ENCODE measurements at regions not wholly inside any gene's neighbourhood (a gene's known extent, or its start where the extent isn't known, plus 50 kb on each side); places are given as distances from the start of the nearest gene placed in this dataset.

DNA sequence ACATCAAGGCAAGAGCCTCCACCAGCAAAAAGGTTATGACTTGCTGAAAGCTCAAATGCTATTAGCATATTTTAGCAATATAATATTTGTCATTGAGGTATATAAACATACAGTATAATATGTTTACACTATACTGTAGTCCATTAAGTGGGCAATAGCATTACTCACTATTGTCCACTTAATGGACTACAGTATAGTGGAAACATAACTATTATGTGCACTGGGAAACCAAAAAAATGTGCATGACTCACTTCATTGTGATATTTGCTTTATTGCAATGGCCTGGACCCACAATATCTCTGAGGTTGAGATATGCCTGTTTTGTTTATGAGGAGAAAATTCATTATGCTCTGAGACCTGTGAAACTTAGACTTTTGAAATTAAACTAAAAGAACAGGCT lies 300.0 kb downstream of the BARHL2 start:
- Mint-ChIP-seq H3K9me3 (peaks cover 0 to 7% (median 4%) of the 10 kb centered on the region in 3 donors), H3K27me3 (peaks cover 1% of the 10 kb centered on the region), H3K27ac (no peak overlapping the region), H3K4me1 (no peaks in the 10 kb centered on the region), H3K36me3 (no peaks in the 10 kb centered on the region), H3K4me3 (no peak overlapping the region)

DNA sequence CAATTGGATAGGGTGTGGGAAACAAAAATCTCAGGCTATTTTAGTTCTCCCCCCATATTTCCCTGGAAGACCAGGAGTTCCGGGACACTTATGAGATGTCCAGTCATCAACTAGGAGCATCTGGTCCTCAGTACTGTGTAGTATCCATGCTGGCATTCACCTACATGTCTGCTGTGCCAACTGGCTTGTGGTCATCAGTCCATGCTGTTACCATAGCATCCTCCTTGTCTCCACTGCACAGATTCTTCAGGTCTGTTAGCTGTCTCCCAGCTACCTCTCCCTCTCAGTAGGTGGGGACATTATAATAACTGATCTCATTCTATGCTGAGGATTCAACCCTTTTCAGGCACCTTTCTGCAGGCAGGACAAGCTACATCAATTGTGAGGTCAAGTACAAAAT lies 302.9 kb downstream of the BARHL2 start:
- H3K27me3 Mint-ChIP-seq: peaks cover 1% of the 10 kb centered on the region
- peaks cover 0 to 9% (median 4%) of the 10 kb centered on the region in 3 donors for H3K9me3 Mint-ChIP-seq
- H3K4me3 Mint-ChIP-seq: no peak overlapping the region
- H3K4me1 Mint-ChIP-seq: no peaks in the 10 kb centered on the region
- no peak overlapping the region for H3K27ac Mint-ChIP-seq
- no peaks in the 10 kb centered on the region for H3K36me3 Mint-ChIP-seq

GRCh38 chr1:90413519-90413918 lies 303.6 kb downstream of the BARHL2 start:
- no peak overlapping the region for H3K27ac Mint-ChIP-seq
- H3K9me3 Mint-ChIP-seq: peaks cover 0 to 9% (median 3%) of the 10 kb centered on the region in 3 donors
- no peaks in the 10 kb centered on the region for H3K36me3 Mint-ChIP-seq
- H3K4me1 Mint-ChIP-seq: no peaks in the 10 kb centered on the region
- H3K4me3 Mint-ChIP-seq: no peak overlapping the region
- H3K27me3 Mint-ChIP-seq: peaks cover 1% of the 10 kb centered on the region

DNA sequence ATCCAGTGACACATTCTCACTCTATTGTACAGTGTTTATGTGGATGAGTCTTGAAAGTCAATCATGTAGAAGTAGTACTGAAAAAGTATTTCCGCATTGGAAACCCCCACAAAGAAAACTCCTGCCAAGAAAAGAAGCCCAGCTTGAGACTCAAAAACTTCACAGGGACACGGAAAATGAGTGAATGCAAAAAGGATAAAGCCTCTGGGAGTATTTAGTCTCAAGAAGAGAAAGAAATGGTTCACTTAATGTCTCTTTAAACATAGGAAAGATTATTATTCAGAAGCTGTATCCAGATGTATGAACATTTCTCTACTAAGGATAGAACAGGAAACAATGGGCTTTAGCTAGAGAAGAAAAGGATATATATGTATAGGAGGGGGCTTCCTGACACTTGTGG lies 304.5 kb downstream of the BARHL2 start:
- Mint-ChIP-seq H3K4me3 (no peak overlapping the region), H3K9me3 (peaks cover 0 to 9% (median 0%) of the 10 kb centered on the region in 3 donors), H3K4me1 (no peaks in the 10 kb centered on the region), H3K27ac (no peak overlapping the region), H3K27me3 (peaks cover 1% of the 10 kb centered on the region), H3K36me3 (no peaks in the 10 kb centered on the region)

DNA sequence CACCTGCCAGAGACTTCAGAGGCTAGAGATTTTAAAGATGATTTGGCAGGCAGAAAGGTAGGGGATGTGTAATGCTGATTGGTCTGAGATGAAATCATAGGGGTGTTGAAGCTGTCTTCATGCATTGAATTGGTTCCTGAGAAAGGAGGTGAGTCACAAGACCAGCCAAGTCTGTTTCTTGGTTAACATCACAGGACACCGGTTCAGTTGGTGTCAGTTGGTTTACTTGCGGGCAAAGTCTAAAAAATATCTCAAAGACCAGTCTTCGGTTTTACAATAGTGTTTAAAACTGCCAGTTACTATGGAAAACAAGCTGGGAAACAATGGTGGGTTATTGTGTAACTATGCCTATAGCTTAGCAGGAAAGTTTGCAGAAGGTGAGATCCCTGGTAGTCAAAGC lies 305.9 kb downstream of the BARHL2 start:
- no peaks in the 10 kb centered on the region for H3K36me3 Mint-ChIP-seq

DNA sequence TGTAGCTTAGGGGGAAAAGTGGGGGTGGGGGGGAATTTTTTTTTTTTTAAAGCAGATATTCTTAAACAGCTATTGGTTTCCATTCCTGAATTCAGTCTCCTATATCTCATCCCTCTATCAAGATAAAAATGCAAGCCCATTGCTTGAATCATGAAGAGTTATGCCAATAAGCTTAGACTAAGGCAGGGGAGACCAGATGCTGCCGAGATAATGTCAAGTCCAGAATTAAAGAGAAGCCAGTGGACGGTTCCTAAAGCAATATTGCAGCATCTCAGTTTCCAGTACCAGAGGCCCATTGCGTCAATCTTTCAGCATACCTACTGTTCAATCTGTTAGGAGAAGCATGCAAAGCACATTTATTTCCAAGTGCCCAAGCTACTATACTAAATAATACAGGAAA lies 309.4 kb downstream of the BARHL2 start:
- Mint-ChIP-seq H3K36me3 (no peaks in the 10 kb centered on the region), H3K4me3 (no peak overlapping the region), H3K9me3 (peaks cover 0 to 2% (median 1%) of the 10 kb centered on the region in 3 donors), H3K4me1 (no peaks in the 10 kb centered on the region), H3K27me3 (no peaks in the 10 kb centered on the region), H3K27ac (no peak overlapping the region)

More for the DNA sequence above, 305.9 kb downstream of the BARHL2 start:
- Mint-ChIP-seq H3K9me3 (peaks cover 0 to 5% (median 0%) of the 10 kb centered on the region in 3 donors), H3K4me3 (no peak overlapping the region), H3K4me1 (no peaks in the 10 kb centered on the region), H3K27ac (no peak overlapping the region), H3K27me3 (no peaks in the 10 kb centered on the region)

DNA sequence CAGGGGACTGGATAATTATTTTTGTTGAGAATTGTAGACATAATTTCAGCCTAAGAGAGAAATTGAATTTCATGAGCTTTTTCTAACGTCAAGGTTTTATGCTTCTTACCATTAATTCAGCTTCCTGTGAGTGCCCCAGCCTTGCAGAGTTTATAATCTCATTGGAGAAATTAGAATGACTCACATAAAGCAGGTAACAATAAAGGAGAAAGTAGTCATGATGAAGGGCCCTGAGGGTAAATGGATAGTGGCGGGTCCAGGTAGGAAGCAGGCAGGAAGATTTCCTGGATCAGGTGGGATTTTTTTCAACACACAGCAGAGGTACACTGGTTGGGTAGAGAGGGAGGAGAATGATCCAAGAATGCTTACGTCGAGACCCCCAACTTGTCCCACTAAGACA lies 311.4 kb downstream of the BARHL2 start:
- Mint-ChIP-seq H3K9me3 (peaks cover 0 to 2% (median 1%) of the 10 kb centered on the region in 3 donors), H3K27ac (no peak overlapping the region), H3K4me3 (no peak overlapping the region), H3K36me3 (no peaks in the 10 kb centered on the region), H3K27me3 (no peaks in the 10 kb centered on the region), H3K4me1 (no peaks in the 10 kb centered on the region)

DNA sequence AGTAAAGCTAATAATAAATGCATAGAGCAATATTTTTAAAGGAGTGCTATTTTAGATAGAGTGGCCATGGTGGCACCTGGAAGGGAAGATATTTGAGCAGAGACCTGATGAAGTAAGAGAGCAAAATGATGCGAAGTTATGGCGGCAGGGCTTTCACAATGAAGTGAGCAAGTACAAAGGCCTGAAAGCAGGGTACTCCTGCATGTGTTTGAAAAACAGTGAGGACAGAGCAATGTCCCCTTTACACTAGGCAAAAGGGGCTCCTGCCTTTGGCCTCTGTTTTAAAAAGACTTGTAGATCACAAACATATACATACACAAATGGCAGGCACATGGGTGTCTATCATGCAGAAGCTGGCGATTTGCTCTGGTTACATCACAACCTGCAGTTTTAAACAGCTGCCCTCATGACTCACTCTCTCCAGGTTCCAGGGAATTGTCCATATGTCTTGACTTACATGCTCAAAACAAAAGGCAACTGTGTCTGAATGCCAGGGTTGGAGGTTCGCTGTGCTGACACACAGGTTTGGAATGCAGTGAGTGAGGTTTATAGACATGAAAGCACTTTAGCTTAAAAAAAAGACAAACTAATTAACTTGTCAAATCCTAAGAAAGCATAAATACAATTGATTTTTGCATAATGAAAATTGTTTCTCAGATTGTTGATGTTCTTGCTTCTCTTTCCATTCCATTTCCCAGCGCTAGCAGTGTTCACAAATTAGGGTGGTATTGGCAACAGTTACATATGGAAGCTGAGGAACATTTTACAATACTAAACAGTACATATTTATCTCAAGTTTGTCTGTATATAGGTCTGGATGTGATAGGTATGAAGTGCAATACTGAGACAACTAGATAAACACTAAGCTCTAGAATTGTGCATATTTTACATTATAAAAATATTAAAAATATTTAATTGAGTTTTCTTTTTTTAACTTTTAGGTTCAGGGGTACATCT lies 313.9 kb downstream of the BARHL2 start:
- H3K4me1 Mint-ChIP-seq: no peaks in the 10 kb centered on the region
- H3K9me3 Mint-ChIP-seq: peaks cover 0 to 2% (median 1%) of the 10 kb centered on the region in 3 donors
- H3K27me3 Mint-ChIP-seq: no peaks in the 10 kb centered on the region
- no peak overlapping the region for H3K4me3 Mint-ChIP-seq
- no peaks in the 10 kb centered on the region for H3K36me3 Mint-ChIP-seq
- H3K27ac Mint-ChIP-seq: no peak overlapping the region

- H3K4me3 Mint-ChIP-seq: no peak overlapping the region
- H3K4me1 Mint-ChIP-seq: no peaks in the 10 kb centered on the region
- peaks cover 0 to 2% (median 1%) of the 10 kb centered on the region in 3 donors for H3K9me3 Mint-ChIP-seq
- H3K27me3 Mint-ChIP-seq: no peaks in the 10 kb centered on the region
- H3K27ac Mint-ChIP-seq: no peak overlapping the region
- H3K36me3 Mint-ChIP-seq: no peaks in the 10 kb centered on the region
These were observed 317.0 kb downstream of the BARHL2 start for GRCh38 chr1:90400131-90400530.

- Mint-ChIP-seq H3K4me1 (no peaks in the 10 kb centered on the region), H3K36me3 (no peaks in the 10 kb centered on the region), H3K9me3 (peaks cover 0 to 2% (median 0%) of the 10 kb centered on the region in 3 donors), H3K27ac (no peak overlapping the region), H3K4me3 (no peak overlapping the region), H3K27me3 (no peaks in the 10 kb centered on the region)
These were observed 320.2 kb downstream of the BARHL2 start for GRCh38 chr1:90396917-90397316.

- H3K4me1 Mint-ChIP-seq: no peaks in the 10 kb centered on the region
- no peaks in the 10 kb centered on the region for H3K27me3 Mint-ChIP-seq
- H3K27ac Mint-ChIP-seq: no peak overlapping the region
- peaks cover 0 to 2% (median 0%) of the 10 kb centered on the region in 3 donors for H3K9me3 Mint-ChIP-seq
- no peaks in the 10 kb centered on the region for H3K36me3 Mint-ChIP-seq
- no peak overlapping the region for H3K4me3 Mint-ChIP-seq
These were observed 322.9 kb downstream of the BARHL2 start for GRCh38 chr1:90394247-90394646.

DNA sequence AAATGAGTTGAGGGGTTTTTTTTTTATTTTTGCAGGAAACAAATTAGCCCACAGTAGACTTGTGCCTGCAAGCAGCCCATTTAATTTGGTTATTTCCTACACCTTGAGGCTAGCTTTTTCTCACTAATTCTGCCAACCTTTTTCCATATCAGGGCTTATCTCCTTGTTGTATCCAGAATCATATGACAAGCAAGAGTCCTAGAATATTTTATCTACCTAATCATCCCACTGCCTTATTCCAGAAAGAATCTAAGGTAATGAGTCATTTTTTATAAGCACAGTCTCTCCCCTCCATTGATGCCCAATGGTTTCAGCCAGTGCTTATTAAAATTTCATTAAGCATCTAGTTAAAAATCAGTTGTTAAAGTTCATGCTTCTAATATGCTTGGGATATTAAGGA lies 324.1 kb downstream of the BARHL2 start:
- Mint-ChIP-seq H3K4me1 (no peaks in the 10 kb centered on the region), H3K9me3 (no peaks in the 10 kb centered on the region), H3K27ac (no peak overlapping the region), H3K27me3 (no peaks in the 10 kb centered on the region), H3K4me3 (no peak overlapping the region), H3K36me3 (no peaks in the 10 kb centered on the region)

GRCh38 chr1:90391126-90391525 lies 326.0 kb downstream of the BARHL2 start:
- H3K27ac Mint-ChIP-seq: no peak overlapping the region
- no peaks in the 10 kb centered on the region for H3K4me1 Mint-ChIP-seq
- no peaks in the 10 kb centered on the region for H3K27me3 Mint-ChIP-seq
- no peaks in the 10 kb centered on the region for H3K9me3 Mint-ChIP-seq
- no peak overlapping the region for H3K4me3 Mint-ChIP-seq
- no peaks in the 10 kb centered on the region for H3K36me3 Mint-ChIP-seq

DNA sequence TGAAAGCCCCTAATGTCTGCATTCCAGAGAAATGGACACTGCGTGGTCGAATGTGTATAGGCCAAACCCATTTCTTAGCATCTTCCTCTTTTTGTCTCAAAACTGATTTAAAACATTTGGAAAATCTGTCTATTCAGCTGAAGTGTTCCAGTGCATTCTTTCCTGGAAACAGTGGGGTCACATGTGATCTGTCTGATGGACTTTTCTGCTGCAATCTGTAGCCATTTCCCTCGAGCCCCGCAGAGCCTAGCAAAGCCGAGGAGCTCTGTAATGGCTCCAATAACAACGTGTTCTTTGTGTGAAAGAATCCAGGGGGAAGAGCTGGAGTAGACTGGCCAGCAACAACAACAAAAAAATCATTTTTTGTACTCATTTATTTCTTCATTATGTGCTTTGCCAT lies 329.3 kb downstream of the BARHL2 start:
- Mint-ChIP-seq H3K27ac (no peak overlapping the region), H3K4me3 (no peak overlapping the region), H3K27me3 (no peaks in the 10 kb centered on the region), H3K36me3 (no peaks in the 10 kb centered on the region), H3K9me3 (no peaks in the 10 kb centered on the region), H3K4me1 (no peaks in the 10 kb centered on the region)

GRCh38 chr1:90386899-90387720 lies 330.0 kb downstream of the BARHL2 start:
- Mint-ChIP-seq H3K4me1 (no peaks in the 10 kb centered on the region), H3K4me3 (no peak overlapping the region), H3K27me3 (no peaks in the 10 kb centered on the region), H3K27ac (no peak overlapping the region), H3K36me3 (no peaks in the 10 kb centered on the region), H3K9me3 (no peaks in the 10 kb centered on the region)
